GM23248 (cell line): ENCODE measurements at regions not wholly inside any gene's neighbourhood (a gene's known extent, or its start where the extent isn't known, plus 50 kb on each side); places are given as distances from the start of the nearest gene placed in this dataset.

Experiments
- EZH2 ChIP-seq: fragments of 200-600 bp; sonication (generic); IDR thresholded peaks from 2 replicates; pipeline ENCODE4 v1.6.1; 2018; ENCODE audit warnings: antibody characterized with exemption, mild to moderate bottlenecking; ENCODE audit not compliant: insufficient read depth, poor library complexity, severe bottlenecking
- EZH2phosphoT487 ChIP-seq: fragments of 200-600 bp; sonication (generic); IDR thresholded peaks from 2 replicates; pipeline ENCODE4 v1.6.1; 2018; ENCODE audit warnings: antibody characterized with exemption, moderate library complexity, mild to moderate bottlenecking, low read depth; ENCODE audit not compliant: insufficient read depth

DNA sequence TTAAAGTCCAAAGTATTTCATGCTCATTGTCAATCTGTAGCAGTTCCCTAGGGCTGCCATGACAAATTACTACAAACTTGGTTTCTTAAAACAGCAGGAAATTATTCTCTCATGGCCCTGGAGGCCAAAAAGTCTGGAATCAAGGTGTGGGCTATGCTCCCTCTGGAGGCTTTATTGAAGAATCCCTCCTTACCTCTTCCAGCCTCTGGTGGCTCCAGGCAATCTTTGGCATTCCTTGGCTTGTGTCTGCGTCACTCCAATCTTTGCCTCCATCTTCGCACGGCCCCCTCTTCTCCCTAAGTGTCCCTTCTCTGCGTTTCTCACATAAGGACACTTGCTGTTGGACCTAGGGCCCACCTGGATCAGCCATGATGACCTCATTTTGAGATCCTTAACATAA, 170.4 kb downstream of the SMIM20 start:
- no peak for TF ChIP-seq EZH2
- TF ChIP-seq EZH2phosphoT487 = no peak
